MG63 (cell line): ENCODE measurements at regions not wholly inside any gene's neighbourhood (a gene's known extent, or its start where the extent isn't known, plus 50 kb on each side); places are given as distances from the start of the nearest gene placed in this dataset.

Experiments
- DNase-seq: peaks from one replicate; pipeline ENCODE4 v3.0.0-alpha.2; 2020
- H3K27me3 ChIP-seq: fragments of 250-450 bp; sonication (Bioruptor Pico); 2 replicates; pipeline ENCODE4 v1.5.1; 2020; ENCODE audit warnings: mild to moderate bottlenecking, moderate library complexity
- H3K36me3 ChIP-seq: fragments of 250-450 bp; sonication (Bioruptor Pico); 2 replicates; pipeline ENCODE4 v1.5.1; 2020; ENCODE audit warnings: mild to moderate bottlenecking, moderate library complexity
- H3K4me3 ChIP-seq: fragments of 250-450 bp; sonication (Bioruptor Pico); 2 replicates; pipeline ENCODE4 v1.5.1; 2020; ENCODE audit warnings: mild to moderate bottlenecking, moderate library complexity
- H3K9me3 ChIP-seq: fragments of 250-450 bp; sonication (Bioruptor Pico); 2 replicates; pipeline ENCODE4 v1.5.1; 2020; ENCODE audit warnings: mild to moderate bottlenecking, moderate library complexity

- Histone ChIP-seq H3K9me3 (no peaks in the 10 kb centered on the region), H3K36me3 (no peaks in the 10 kb centered on the region), H3K27me3 (no peaks in the 10 kb centered on the region), H3K4me3 (no peak overlapping the region)
- DNase-seq, result peak; percentile 39
Measured at GRCh38 chrX:145729635-145730034, 88.0 kb upstream of the SLITRK2 start.

GRCh38 chrX:145735036-145735435 is 82.6 kb upstream of the SLITRK2 start:
- Histone ChIP-seq H3K9me3 (no peaks in the 10 kb centered on the region), H3K36me3 (no peaks in the 10 kb centered on the region), H3K4me3 (no peak overlapping the region), H3K27me3 (no peaks in the 10 kb centered on the region)
- DNase-seq, result peak; percentile 10

- Histone ChIP-seq H3K9me3 (no peaks in the 10 kb centered on the region), H3K27me3 (no peaks in the 10 kb centered on the region), H3K36me3 (no peaks in the 10 kb centered on the region), H3K4me3 (no peak overlapping the region)
- peak; percentile 30 for DNase-seq
Measured at GRCh38 chrX:145751943-145752342, 65.7 kb upstream of the SLITRK2 start.
